HPDE6-E6E7 (cell line): ENCODE measurements at regions not wholly inside any gene's neighbourhood (a gene's known extent, or its start where the extent isn't known, plus 50 kb on each side); places are given as distances from the start of the nearest gene placed in this dataset.
A peak's percentile ranks its signal among the peaks of the same experiment; 100 is the strongest.

Experiments used
- DNase-seq: peaks from one replicate; pipeline ENCODE4 v3.0.0; 2011; ENCODE audit warnings: missing footprints; ENCODE audit errors: extremely low spot score

GRCh38 chr12:91361864-91362263 is 179.2 kb upstream of the DCN start:
- no peak for DNase-seq

GRCh38 chr12:91357381-91357780 is 174.8 kb upstream of the DCN start:
- no peak for DNase-seq

GRCh38 chr12:91356405-91356804 is 173.8 kb upstream of the DCN start:
- DNase-seq: no peak

GRCh38 chr12:91355150-91356006 is 172.8 kb upstream of the DCN start:
- DNase-seq: peak; percentile 64

DNA sequence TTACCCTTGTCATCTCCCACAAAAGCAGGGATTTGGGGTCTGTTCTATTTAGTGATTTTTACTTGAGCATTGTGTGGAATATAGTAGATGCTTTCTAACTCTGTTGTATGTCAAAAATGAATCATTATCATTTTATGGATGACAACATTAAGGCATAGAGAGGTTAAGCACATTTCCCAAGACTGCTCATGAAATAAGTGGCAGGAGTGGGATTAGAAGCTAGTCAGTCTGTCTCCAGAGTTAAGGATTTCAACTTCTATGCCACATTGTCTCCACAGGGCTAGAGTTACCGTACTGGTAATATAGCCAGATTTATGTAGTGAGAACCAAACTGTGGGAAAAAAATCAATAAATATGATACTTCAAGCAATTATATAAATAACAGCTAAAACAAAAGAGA is 170.6 kb upstream of the DCN start:
- DNase-seq: no peak

- no peak for DNase-seq
Observed at GRCh38 chr12:91349476-91349875, 166.9 kb upstream of the DCN start.

DNA sequence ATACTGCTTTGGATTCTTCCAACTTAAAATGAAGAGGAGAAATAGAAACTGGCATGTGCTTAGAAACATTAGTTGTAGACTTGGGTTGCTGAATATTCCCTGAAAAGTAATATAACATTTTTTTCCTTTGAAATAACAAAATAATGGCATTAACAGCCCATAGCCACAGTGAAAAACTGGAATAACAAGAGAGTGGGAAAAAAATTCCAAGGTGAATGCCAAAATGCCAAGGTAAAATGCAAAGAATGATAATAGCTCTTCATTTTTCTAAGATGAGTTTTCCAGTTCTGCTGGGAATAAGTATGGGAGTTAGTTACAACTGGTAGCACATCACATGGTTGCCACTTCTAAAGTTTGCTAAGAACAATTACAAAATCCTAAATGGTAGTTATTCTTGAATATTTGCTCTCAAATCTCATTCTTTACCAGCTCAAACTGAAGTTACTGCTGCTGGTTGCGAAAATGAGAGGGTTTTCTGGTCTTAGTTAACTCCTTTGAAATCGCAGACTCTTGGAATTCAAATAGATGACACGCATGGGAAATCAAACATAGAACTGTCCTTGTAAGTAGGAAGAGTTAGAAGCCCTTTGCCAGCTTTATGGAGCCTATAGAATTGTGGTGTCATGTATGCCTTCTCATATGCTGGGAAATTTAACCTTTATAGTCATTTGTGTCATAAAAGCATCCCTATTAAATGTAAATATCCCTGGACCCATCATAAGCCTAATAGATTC is 165.0 kb upstream of the DCN start:
- no peak for DNase-seq

GRCh38 chr12:91346827-91347226 is 164.2 kb upstream of the DCN start:
- no peak for DNase-seq

- DNase-seq: no peak
Observed at GRCh38 chr12:91344408-91344807, 161.8 kb upstream of the DCN start.

DNA sequence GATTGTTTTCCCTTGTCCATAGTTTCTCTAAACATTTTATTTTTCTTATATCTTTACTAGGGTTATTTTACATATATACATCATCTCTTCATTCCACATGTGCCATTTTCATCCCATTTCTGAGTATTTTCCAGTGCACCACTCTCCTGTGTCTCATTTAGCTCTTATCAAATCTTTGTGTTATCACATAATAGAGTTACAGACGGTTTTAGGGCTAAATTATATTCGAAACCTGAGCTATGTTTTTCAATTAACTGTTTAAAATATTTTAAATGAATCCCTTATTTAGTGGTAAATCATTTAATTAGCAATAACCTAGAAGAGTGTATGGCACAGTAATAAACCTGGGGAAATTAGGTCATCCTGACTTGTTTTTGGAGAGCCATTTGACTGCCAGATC is 160.4 kb upstream of the DCN start:
- DNase-seq: no peak

- DNase-seq: no peak
Observed at GRCh38 chr12:91339106-91339505, 156.5 kb upstream of the DCN start.

DNA sequence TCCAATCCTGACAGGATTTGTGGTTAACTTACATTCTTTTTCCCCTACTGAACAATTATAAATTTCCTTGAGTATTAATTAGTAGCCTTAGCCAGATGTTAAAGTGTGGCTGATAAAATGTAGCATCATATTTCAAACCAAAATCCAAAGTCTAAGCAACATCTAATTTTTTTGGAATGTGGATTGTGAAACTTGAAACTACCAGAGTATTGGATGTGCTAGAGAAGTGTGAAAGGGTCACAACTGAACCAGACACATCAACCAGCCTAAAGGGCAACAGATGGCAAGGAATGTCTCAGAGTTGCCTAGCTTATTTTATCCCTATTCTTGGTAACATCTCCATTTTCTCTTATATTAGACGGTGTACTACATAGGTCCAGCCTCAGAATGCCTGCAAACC is 153.1 kb upstream of the DCN start:
- no peak for DNase-seq

DNA sequence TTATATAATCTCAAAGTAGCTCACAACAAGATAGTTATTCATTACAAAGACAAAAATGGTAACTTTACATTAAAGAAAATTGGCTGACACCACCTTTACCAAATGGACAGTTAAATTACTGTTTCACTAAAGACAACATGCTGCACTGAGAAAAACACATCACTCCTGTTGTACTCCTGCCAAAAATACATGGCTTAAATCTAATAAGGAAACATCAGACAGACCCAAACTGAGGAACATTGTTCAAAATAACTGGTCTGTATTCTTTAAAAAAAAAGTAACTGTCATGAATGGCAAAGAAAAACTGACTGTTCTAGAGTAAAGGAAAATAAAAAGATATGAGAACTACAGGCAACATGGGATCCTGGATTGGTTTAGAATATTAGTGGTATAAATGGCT is 151.3 kb upstream of the DCN start:
- no peak for DNase-seq

DNA sequence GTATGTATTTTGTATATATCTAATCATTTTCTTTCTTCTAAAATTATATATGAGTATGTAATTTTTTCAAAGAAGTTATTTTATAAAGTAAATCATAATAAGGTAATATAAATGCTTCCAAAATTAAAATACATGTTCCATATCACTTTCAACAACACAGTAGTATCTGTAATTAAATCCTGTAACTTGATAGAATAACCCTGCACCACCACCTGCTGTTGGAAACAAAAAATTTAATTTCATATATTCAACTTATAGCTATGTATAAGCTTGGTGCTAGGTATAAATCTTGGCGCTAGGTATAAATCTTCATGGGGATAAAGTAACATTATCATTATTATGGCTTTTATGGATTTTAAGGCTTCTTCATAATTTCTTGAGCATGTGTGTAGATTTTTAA is 149.7 kb upstream of the DCN start:
- no peak for DNase-seq

GRCh38 chr12:91331371-91331770 is 148.8 kb upstream of the DCN start:
- no peak for DNase-seq

DNA sequence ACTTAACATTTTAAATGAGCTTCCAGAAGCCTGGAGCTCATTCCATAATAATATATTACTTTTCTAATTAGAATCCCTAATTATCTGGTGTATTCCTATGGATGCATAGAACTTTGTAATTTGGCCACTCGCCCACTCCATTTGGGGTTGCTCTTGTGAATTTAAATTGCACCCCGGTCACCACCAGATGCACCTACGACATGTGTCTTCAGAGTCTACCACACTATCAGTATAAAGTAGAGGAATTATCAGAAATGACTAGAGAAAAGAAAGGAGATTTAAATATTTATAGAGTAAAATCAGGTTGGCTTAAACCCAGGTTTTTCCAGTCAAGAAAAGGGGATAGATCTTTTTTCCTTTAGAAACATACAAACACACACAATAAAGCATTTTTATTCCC is 145.8 kb upstream of the DCN start:
- no peak for DNase-seq

DNA sequence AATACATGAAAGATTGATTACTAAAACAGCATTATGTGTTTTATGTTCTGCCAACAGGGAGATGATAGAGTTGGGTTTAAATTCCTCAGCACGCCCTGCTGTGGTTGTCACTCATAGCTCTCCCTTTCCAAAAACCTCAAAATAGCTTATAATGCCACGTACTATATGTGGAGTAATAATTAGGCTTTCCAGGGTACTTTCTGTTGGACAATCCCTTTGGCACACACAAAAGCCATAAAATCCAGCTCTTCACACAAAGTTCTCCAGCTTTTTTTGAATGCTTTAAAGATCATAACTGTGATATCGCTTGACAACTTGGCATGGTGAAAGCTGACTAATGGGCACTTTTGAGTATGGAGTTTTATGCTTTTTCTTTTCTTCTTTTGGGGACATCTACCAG is 145.3 kb upstream of the DCN start:
- no peak for DNase-seq

DNA sequence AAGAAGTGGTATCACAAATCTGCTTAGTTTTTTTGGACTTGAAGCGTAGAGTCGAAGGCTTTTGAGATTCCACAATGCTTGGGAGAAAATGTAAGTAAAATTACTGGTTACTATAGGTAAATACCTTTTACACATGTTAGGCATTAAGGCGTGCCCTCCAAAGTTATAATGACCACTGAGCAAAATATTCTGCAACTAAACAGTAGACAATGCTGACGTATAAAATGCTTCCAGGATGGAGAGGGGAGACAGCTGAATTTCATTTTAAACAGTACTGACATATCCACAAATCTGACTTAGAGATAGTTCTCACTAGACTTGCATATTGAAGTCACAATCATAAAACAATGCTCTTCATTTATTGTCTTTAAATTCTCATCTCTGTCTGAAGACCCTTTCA is 144.5 kb upstream of the DCN start:
- DNase-seq: no peak

- DNase-seq: peak; percentile 10
Observed at GRCh38 chr12:91326058-91327027, 143.7 kb upstream of the DCN start.

DNA sequence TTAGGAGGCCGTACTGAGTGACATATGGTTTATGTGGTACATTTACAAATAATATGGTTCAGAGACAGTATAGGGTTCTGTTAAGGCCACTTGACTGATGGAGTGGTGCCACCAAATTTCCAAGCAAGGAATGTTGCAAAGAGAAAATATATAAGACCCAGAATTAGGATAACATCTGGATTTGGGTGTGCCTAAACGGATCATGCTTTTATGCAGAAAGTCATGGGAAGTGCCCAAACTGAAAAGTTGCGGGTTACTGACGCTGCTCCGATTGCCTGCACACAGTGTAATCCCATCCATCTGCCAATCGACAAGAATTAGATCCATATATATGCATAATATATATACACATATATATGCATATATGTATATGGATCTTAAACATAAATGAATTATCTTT is 138.4 kb upstream of the DCN start:
- DNase-seq: no peak

GRCh38 chr12:91319071-91319760 is 136.6 kb upstream of the DCN start:
- no peak for DNase-seq

GRCh38 chr12:91317306-91317705 is 134.7 kb upstream of the DCN start:
- DNase-seq: no peak
